ENCODE measurements at regions not wholly inside any gene's neighbourhood (a gene's known extent, or its start where the extent isn't known, plus 50 kb on each side); places are given as distances from the start of the nearest gene placed in this dataset.

- TF ChIP-seq ETV6 (conservative IDR thresholded peaks at IDR 0.05 in 1 of 2, IDR thresholded peaks at IDR 0.05 in 1 of 2; ENCODE audit: borderline replicate concordance in 1 of 2, low read depth in 1 of 2) (no peak), TARDBP (IDR thresholded peaks at IDR 0.05; ENCODE audit: borderline replicate concordance) (no peak)
These were observed 557.2 kb downstream of the INHBA start (continued) for GRCh38 chr7:41145656-41146055.

GRCh38 chr7:41142904-41143473 lies 559.9 kb downstream of the INHBA start:
- TF ChIP-seq ATF7 (IDR thresholded peaks at IDR 0.05; ENCODE audit: low read depth) (no peak), NRF1 (conservative IDR thresholded peaks at IDR 0.05; ENCODE audit: low read depth, low read length) (no peak), EGR1 (IDR thresholded peaks at IDR 0.05; ENCODE audit: borderline replicate concordance in 1 of 2, low read depth in 2 of 2, low read length in 2 of 2) (no peak), MAX (IDR thresholded peaks at IDR 0.05; ENCODE audit: low read depth, low read length) (no peak), TCF12 (IDR thresholded peaks at IDR 0.05; ENCODE audit: low read depth, low read length) (no peak), SRF (IDR thresholded peaks at IDR 0.05; ENCODE audit: low read depth in 2 of 2, low read length in 2 of 2) (no peak), CHD4 (IDR thresholded peaks at IDR 0.05) (no peak), MEF2B (IDR thresholded peaks at IDR 0.05; ENCODE audit: partially characterized antibody, poor library complexity, severe bottlenecking) (no peak), SMARCA5 (IDR thresholded peaks at IDR 0.05) (no peak), ESRRA (IDR thresholded peaks at IDR 0.05; ENCODE audit: low read length) (no peak)
- TF ChIP-seq, protein P1, sequence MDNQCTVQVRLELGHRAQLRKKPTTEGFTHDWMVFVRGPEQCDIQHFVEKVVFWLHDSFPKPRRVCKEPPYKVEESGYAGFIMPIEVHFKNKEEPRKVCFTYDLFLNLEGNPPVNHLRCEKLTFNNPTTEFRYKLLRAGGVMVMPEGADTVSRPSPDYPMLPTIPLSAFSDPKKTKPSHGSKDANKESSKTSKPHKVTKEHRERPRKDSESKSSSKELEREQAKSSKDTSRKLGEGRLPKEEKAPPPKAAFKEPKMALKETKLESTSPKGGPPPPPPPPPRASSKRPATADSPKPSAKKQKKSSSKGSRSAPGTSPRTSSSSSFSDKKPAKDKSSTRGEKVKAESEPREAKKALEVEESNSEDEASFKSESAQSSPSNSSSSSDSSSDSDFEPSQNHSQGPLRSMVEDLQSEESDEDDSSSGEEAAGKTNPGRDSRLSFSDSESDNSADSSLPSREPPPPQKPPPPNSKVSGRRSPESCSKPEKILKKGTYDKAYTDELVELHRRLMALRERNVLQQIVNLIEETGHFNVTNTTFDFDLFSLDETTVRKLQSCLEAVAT (IDR thresholded peaks at IDR 0.05), result no peak

More at GRCh38 chr7:41142904-41143473, 559.9 kb downstream of the INHBA start:
- SMC1A ChIA-PET (ENCODE audit: uncharacterized antibody, unreplicated experiment), result interaction anchor here (1.1 to 1.5 kb wide), 2 partner anchors 10 to 65 kb away, joined by 3 read pairs; no protein-coding TSS in a partner anchor
- in situ Hi-C loops (cut with MboI), result no loop called here
- H2AFZ ChIP-seq (ENCODE audit: control insufficient read depth, low read depth, low read length), result no peak overlapping the region
- FAIRE-seq (no peak), DNase-seq (ENCODE audit: low read depth, low spot score) (no peak), ATAC-seq (no peak)
- H3K4me1 ChIP-seq (ENCODE audit: control insufficient read depth, insufficient read depth, low read length), result no peaks in the 10 kb centered on the region
- RAD21 ChIA-PET (ENCODE audit: unreplicated experiment), result no interaction called here
- intact Hi-C loops (cut with micrococcal nuclease; ENCODE audit: unreplicated experiment), result no loop called here
- no peaks in the 10 kb centered on the region; the same call in 2 of the 3 replicates for H3K9me3 ChIP-seq (replicated peaks; ENCODE audit: control insufficient read depth, insufficient read depth, low read length)
- no peak overlapping the region for H3K9ac ChIP-seq (ENCODE audit: control insufficient read depth, insufficient read depth, low read length)
- POLR2A ChIA-PET, result no interaction called here
- H3K4me3 ChIP-seq, result no peak overlapping the region
- no peaks in the 10 kb centered on the region for H4K20me1 ChIP-seq (ENCODE audit: control insufficient read depth, insufficient read depth)
- no TSS peak for BruUV-seq (replicated peaks)
- H3K27ac ChIP-seq (ENCODE audit: control insufficient read depth, insufficient read depth), result no peak overlapping the region
- H3K36me3 ChIP-seq (ENCODE audit: control insufficient read depth in 2 of 2, insufficient read depth in 2 of 2, low read length in 1 of 2), result no peaks in the 10 kb centered on the region
- H3K27me3 ChIP-seq (replicated peaks in 1 of 2; ENCODE audit: control insufficient read depth in 2 of 2, insufficient read depth in 2 of 2, low read length in 1 of 2), result no peaks in the 10 kb centered on the region
- H3K79me2 ChIP-seq (ENCODE audit: control insufficient read depth, insufficient read depth, low read length), result no peaks in the 10 kb centered on the region
- no peak overlapping the region for H3K4me2 ChIP-seq (ENCODE audit: control insufficient read depth, insufficient read depth)
- CTCF ChIA-PET, result no interaction called here

Data from GM12878 (cell line).